GM23338 (cell line): ENCODE measurements at regions not wholly inside any gene's neighbourhood (a gene's known extent, or its start where the extent isn't known, plus 50 kb on each side); places are given as distances from the start of the nearest gene placed in this dataset.
A peak's percentile ranks its signal among the peaks of the same experiment; 100 is the strongest.

Source experiments
- ATAC-seq: fragments of 200-7000 bp; cut with Tn5 transposase; 3 replicates; pipeline ENCODE4 v1.9.1; 2020
- DNase-seq: peaks from one replicate; pipeline ENCODE4 v3.0.0-alpha.2; 2015; ENCODE audit warnings: low spot score
- H2AFZ ChIP-seq: fragments of 200-600 bp; sonication (generic); 2 replicates; pipeline ENCODE4 v1.8.0; 2016; ENCODE audit warnings: antibody characterized with exemption, mild to moderate bottlenecking, moderate library complexity
- H3F3A ChIP-seq: fragments of 200-600 bp; sonication (generic); replicated peaks from 2 replicates; pipeline ENCODE4 v1.8.0; 2017; ENCODE audit warnings: antibody characterized with exemption, mixed run types, low read depth
- H3K27ac ChIP-seq: fragments of 200-600 bp; sonication (generic); 2 replicates; pipeline ENCODE4 v1.6.1; 2016; ENCODE audit warnings: low read depth
- H3K27me3 ChIP-seq: fragments of 200-600 bp; sonication (generic); 2 replicates; pipeline ENCODE4 v1.8.0; 2016; ENCODE audit warnings: mild to moderate bottlenecking, mixed run types, moderate library complexity; ENCODE audit not compliant: insufficient read depth
- H3K36me3 ChIP-seq: fragments of 200-600 bp; sonication (generic); 2 replicates; pipeline ENCODE4 v1.8.0; 2016; ENCODE audit warnings: mild to moderate bottlenecking; ENCODE audit not compliant: insufficient read depth
- H3K4me1 ChIP-seq: fragments of 200-600 bp; sonication (generic); 2 replicates; pipeline ENCODE4 v1.8.0; 2016; ENCODE audit warnings: mild to moderate bottlenecking, moderate library complexity; ENCODE audit not compliant: insufficient read depth
- H3K4me2 ChIP-seq: fragments of 200-600 bp; sonication (generic); 2 replicates; pipeline ENCODE4 v1.7.1; 2017; ENCODE audit warnings: mixed run types
- H3K4me3 ChIP-seq: fragments of 200-600 bp; sonication (generic); 2 replicates; pipeline ENCODE4 v1.6.1; 2016; ENCODE audit warnings: mixed run types
- H3K79me2 ChIP-seq: fragments of 200-600 bp; sonication (generic); replicated peaks from 2 replicates; pipeline ENCODE4 v1.8.0; 2017; ENCODE audit warnings: mild to moderate bottlenecking; ENCODE audit not compliant: insufficient read depth
- H3K9me2 ChIP-seq: fragments of 200-600 bp; sonication (generic); 2 replicates; pipeline ENCODE4 v1.8.0; 2017; ENCODE audit not compliant: insufficient read depth
- H4K20me1 ChIP-seq: fragments of 200-600 bp; sonication (generic); replicated peaks from 2 replicates; pipeline ENCODE4 v1.8.0; 2017; ENCODE audit warnings: mild to moderate bottlenecking; ENCODE audit not compliant: insufficient read depth
- H3K27ac Mint-ChIP-seq: 2 replicates; pipeline ENCODE4 v1.8.0; 2020; ENCODE audit warnings: inconsistent platforms, mild to moderate bottlenecking, moderate library complexity, mixed read lengths
- H3K27me3 Mint-ChIP-seq: 3 replicates; pipeline ENCODE4 v1.8.0; 2022; ENCODE audit warnings: low read depth, mild to moderate bottlenecking, moderate library complexity, mixed read lengths, inconsistent platforms; ENCODE audit not compliant: insufficient read depth, poor library complexity
- H3K36me3 Mint-ChIP-seq: 3 replicates; pipeline ENCODE4 v1.8.0; 2021; ENCODE audit warnings: low read depth, mild to moderate bottlenecking, inconsistent platforms, moderate library complexity, mixed read lengths
- H3K4me1 Mint-ChIP-seq: 3 replicates; pipeline ENCODE4 v1.8.0; 2020; ENCODE audit warnings: mild to moderate bottlenecking, inconsistent platforms, mixed read lengths
- H3K4me3 Mint-ChIP-seq: 3 replicates; pipeline ENCODE4 v1.8.0; 2021; ENCODE audit warnings: moderate library complexity, mild to moderate bottlenecking, inconsistent platforms, mixed read lengths
- H3K9me3 Mint-ChIP-seq: 3 replicates; pipeline ENCODE4 v1.8.0; 2020; ENCODE audit warnings: moderate library complexity, mild to moderate bottlenecking, inconsistent platforms, mixed read lengths
- CREB1 ChIP-seq: fragments of 250-450 bp; sonication (Bioruptor Pico); IDR thresholded peaks from 2 replicates; pipeline ENCODE4 v1.5.0; 2020; ENCODE audit warnings: low read depth, mild to moderate bottlenecking, moderate library complexity
- EZH2 ChIP-seq: fragments of 200-600 bp; sonication (generic); IDR thresholded peaks from one replicate; pipeline ENCODE4 v1.8.0; 2017; ENCODE audit warnings: antibody characterized with exemption, mild to moderate bottlenecking, low read depth; ENCODE audit not compliant: unreplicated experiment
- POLR2AphosphoS5 ChIP-seq: IDR thresholded peaks from 2 replicates; pipeline ENCODE4 v1.6.1; 2016; ENCODE audit warnings: antibody characterized with exemption, low read depth
- ZNF114 ChIP-seq: fragments of 250-450 bp; sonication (Bioruptor Pico); IDR thresholded peaks from 2 replicates; pipeline ENCODE4 v1.5.0; 2020; ENCODE audit warnings: mild to moderate bottlenecking, moderate library complexity
- ZNF331 ChIP-seq: fragments of 250-450 bp; sonication (Bioruptor Pico); IDR thresholded peaks from 2 replicates; pipeline ENCODE4 v1.5.0; 2020; ENCODE audit warnings: low read depth, mild to moderate bottlenecking, moderate library complexity
- ZNF462 ChIP-seq: fragments of 250-450 bp; sonication (Bioruptor Pico); IDR thresholded peaks from 2 replicates; pipeline ENCODE4 v1.5.0; 2020; ENCODE audit warnings: mild to moderate bottlenecking, moderate library complexity

- peak overlapping the region; percentile 24; the same call in 1 of the 2 replicates for H3K27ac Mint-ChIP-seq
- H3K4me2 ChIP-seq: 0 out of 2 replicates have a peak overlapping the region, but pooled peaks have one; percentile 9
- H3K79me2 ChIP-seq: no peaks in the 10 kb centered on the region
- no peaks in the 10 kb centered on the region for H3K36me3 ChIP-seq
- H3F3A ChIP-seq: no peaks in the 10 kb centered on the region
- H3K27me3 ChIP-seq: no peaks in the 10 kb centered on the region
- no peak overlapping the region for H3K4me3 ChIP-seq
- no peaks in the 10 kb centered on the region for H3K27me3 Mint-ChIP-seq
- no peaks in the 10 kb centered on the region for H3K9me3 Mint-ChIP-seq
- H4K20me1 ChIP-seq: no peaks in the 10 kb centered on the region
- no peak overlapping the region for H3K4me3 Mint-ChIP-seq
- no peaks in the 10 kb centered on the region; the same call in 2 of the 3 replicates for H3K36me3 Mint-ChIP-seq
- no peak overlapping the region for H2AFZ ChIP-seq
- H3K4me1 Mint-ChIP-seq: peaks cover 28% of the 10 kb centered on the region
- H3K27ac ChIP-seq: no peak overlapping the region
- no peaks in the 10 kb centered on the region for H3K9me2 ChIP-seq
- peaks cover 30% of the 10 kb centered on the region for H3K4me1 ChIP-seq
- no peak for ATAC-seq
- DNase-seq: no peak
- no peak for TF ChIP-seq ZNF114 (CRISPR knock-in tag)
Observed at GRCh38 chr2:176755537-176756135, 457.0 kb upstream of the HNRNPA3 start.

DNA sequence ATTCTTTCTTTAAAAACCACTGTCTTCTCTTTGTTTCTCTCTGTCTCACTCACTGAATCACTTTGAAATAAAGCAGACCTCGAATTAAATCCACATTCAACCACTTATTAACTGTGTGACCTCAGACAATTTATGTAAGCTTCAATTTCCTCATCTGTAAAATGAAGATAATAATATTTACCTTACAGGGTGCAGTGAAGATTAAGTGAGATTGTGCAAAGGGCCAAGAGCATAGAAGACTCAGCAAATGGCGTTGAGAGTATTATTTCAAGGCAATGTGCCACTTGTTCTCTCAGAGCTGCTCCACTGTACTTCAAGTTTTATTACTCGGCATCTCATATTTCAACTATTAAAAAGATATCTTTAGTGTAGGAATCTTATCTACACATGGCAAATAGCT lies 454.2 kb upstream of the HNRNPA3 start:
- H3F3A ChIP-seq: no peaks in the 10 kb centered on the region
- no peaks in the 10 kb centered on the region for H3K9me3 Mint-ChIP-seq
- no peak overlapping the region for H3K27ac ChIP-seq
- H2AFZ ChIP-seq: no peak overlapping the region
- no peak for ATAC-seq
- peaks cover 32% of the 10 kb centered on the region for H3K4me1 ChIP-seq
- H3K27ac Mint-ChIP-seq: no peak overlapping the region
- no peaks in the 10 kb centered on the region for H3K36me3 ChIP-seq
- TF ChIP-seq EZH2 (no peak), POLR2AphosphoS5 (no peak), ZNF331 (no peak), ZNF114 (CRISPR knock-in tag) (no peak), ZNF462 (CRISPR knock-in tag) (no peak), CREB1 (CRISPR knock-in tag) (no peak)
- H4K20me1 ChIP-seq: no peaks in the 10 kb centered on the region
- no peaks in the 10 kb centered on the region for H3K79me2 ChIP-seq
- H3K4me3 ChIP-seq: no peak overlapping the region
- H3K27me3 Mint-ChIP-seq: no peaks in the 10 kb centered on the region
- H3K36me3 Mint-ChIP-seq: no peaks in the 10 kb centered on the region; the same call in 2 of the 3 replicates
- H3K27me3 ChIP-seq: no peaks in the 10 kb centered on the region
- DNase-seq: no peak
- H3K9me2 ChIP-seq: no peaks in the 10 kb centered on the region
- peaks cover 26% of the 10 kb centered on the region for H3K4me1 Mint-ChIP-seq
- H3K4me2 ChIP-seq: no peak overlapping the region
- H3K4me3 Mint-ChIP-seq: no peak overlapping the region
